Esophagus squamous epithelium (tissue), 5 donors: ENCODE measurements at regions not wholly inside any gene's neighbourhood (a gene's known extent, or its start where the extent isn't known, plus 50 kb on each side); places are given as distances from the start of the nearest gene placed in this dataset.
"Not testable (repeated sequence)": the region's sequence is repeated elsewhere in the genome, so short reads cannot be mapped to it uniquely, and the experiment has no call there.

ENCODE experiments used
- DNase-seq: peaks from one replicate; lab custom pipeline; 2025; lab: John Stamatoyannopoulos, UW
- H3K27ac ChIP-seq, 4 donors: fragments of 200-600 bp; sonication (generic); one replicate each; pipeline ENCODE4 v1.5.1; 2016 to 2019; ENCODE audit warnings: mild to moderate bottlenecking in 1 of 4
- H3K27me3 ChIP-seq, 4 donors: fragments of 200-600 bp; sonication (generic); 1 replicate in 3 of 4; 2 replicates in 1 of 4; pipeline versions ENCODE4 v1.5.1 to v1.6.0; 2017 to 2021; ENCODE audit warnings: antibody characterized with exemption in 1 of 4
- H3K36me3 ChIP-seq, 3 donors: fragments of 200-600 bp; sonication (generic); one replicate each; pipeline ENCODE4 v1.5.1; 2016 to 2019
- H3K4me1 ChIP-seq, 3 donors: fragments of 200-600 bp; sonication (generic); one replicate each; pipeline ENCODE4 v1.5.1; 2017 to 2019
- H3K4me3 ChIP-seq, 4 donors: fragments of 200-600 bp; sonication (generic); 1 replicate in 3 of 4; 2 replicates in 1 of 4; pipeline ENCODE4 v1.5.1; 2016 to 2019; ENCODE audit warnings: mild to moderate bottlenecking in 2 of 4, moderate library complexity in 1 of 4
- H3K9me3 ChIP-seq, 3 donors: fragments of 200-600 bp; sonication (generic); one replicate each; pipeline ENCODE4 v1.5.1; 2016 to 2019
- POLR2A ChIP-seq, 4 donors: fragments of 450-650 bp; IDR thresholded peaks; one replicate each; pipeline ENCODE4 v1.6.1; 2017; ENCODE audit warnings: antibody characterized with exemption in 4 of 4, mild to moderate bottlenecking in 4 of 4, moderate library complexity in 3 of 4
- WGBS, 2 donors: methylation state at CpG; one replicate each; pipeline ENCODE4 v1.1.5; 2018; 5-methylcytosine and 5-hydroxymethylcytosine counted together
- intact Hi-C: fragments of 100-400 bp; cut with DNase I; formaldehyde crosslinking; loops from one replicate; pipeline ENCODE4 v1.15.0; 2022
- TF ChIP-seq, protein P1 (sequence below), 6 experiments: fragments of 450-650 bp in 4 of 6; fragments of 200-600 bp in 2 of 6; sonication (generic) in 2 of 6; IDR thresholded peaks; one replicate each; pipeline ENCODE4 v1.5.1; 2016 to 2019; ENCODE audit warnings: antibody characterized with exemption in 6 of 6, mild to moderate bottlenecking in 4 of 6, moderate library complexity in 4 of 6
- donor health status: DM: yes; HTN: yes; CAD: no.

GRCh38 chr3:194957743-194958240 is 272.1 kb downstream of the FAM43A start:
- no peak for DNase-seq
- Histone ChIP-seq H3K27ac (no peak overlapping the region), H3K4me3 (no peak overlapping the region), H3K4me1 (peaks cover 0 to 6% (median 0%) of the 10 kb centered on the region in 3 donors), H3K27me3 (no peaks in the 10 kb centered on the region), H3K9me3 (no peaks in the 10 kb centered on the region), H3K36me3 (no peaks in the 10 kb centered on the region)
- WGBS, 2 donors: 79 to 83% methylated on average over 7 of the region's 7 CpGs
- TF ChIP-seq, protein P1, sequence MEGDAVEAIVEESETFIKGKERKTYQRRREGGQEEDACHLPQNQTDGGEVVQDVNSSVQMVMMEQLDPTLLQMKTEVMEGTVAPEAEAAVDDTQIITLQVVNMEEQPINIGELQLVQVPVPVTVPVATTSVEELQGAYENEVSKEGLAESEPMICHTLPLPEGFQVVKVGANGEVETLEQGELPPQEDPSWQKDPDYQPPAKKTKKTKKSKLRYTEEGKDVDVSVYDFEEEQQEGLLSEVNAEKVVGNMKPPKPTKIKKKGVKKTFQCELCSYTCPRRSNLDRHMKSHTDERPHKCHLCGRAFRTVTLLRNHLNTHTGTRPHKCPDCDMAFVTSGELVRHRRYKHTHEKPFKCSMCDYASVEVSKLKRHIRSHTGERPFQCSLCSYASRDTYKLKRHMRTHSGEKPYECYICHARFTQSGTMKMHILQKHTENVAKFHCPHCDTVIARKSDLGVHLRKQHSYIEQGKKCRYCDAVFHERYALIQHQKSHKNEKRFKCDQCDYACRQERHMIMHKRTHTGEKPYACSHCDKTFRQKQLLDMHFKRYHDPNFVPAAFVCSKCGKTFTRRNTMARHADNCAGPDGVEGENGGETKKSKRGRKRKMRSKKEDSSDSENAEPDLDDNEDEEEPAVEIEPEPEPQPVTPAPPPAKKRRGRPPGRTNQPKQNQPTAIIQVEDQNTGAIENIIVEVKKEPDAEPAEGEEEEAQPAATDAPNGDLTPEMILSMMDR (IDR thresholded peaks at IDR 0.05): no peak
- TF ChIP-seq POLR2A (IDR thresholded peaks at IDR 0.05): no peak
- intact Hi-C loops: no loop called here

GRCh38 chr3:194959217-194959616 is 273.5 kb downstream of the FAM43A start:
- Histone ChIP-seq H3K4me3 (no peak overlapping the region), H3K4me1 (no peaks in the 10 kb centered on the region), H3K36me3 (no peaks in the 10 kb centered on the region), H3K27me3 (no peaks in the 10 kb centered on the region), H3K9me3 (no peaks in the 10 kb centered on the region), H3K27ac (no peak overlapping the region)
- TF ChIP-seq POLR2A (IDR thresholded peaks at IDR 0.05): no peak
- TF ChIP-seq, protein P1 (IDR thresholded peaks at IDR 0.05): no peak
- 75 to 77% methylated on average over 7 of the region's 7 CpGs for WGBS, 2 donors
- intact Hi-C loops: no loop called here
- DNase-seq: no peak

- intact Hi-C loops, H3K36me3 ChIP-seq, H3K27me3 ChIP-seq, H3K4me1 ChIP-seq, H3K9me3 ChIP-seq, DNase-seq, H3K4me3 ChIP-seq, H3K27ac ChIP-seq: not testable (repeated sequence)
- WGBS, 2 donors: 87 to 91% methylated on average over 9 to 10 of the region's 10 CpGs
Observed at GRCh38 chr3:194959666-194960065, 274.0 kb downstream of the FAM43A start.

- Histone ChIP-seq H3K36me3 (no peaks in the 10 kb centered on the region), H3K4me1 (no peaks in the 10 kb centered on the region), H3K27ac (no peak overlapping the region), H3K27me3 (no peaks in the 10 kb centered on the region), H3K4me3 (no peak overlapping the region), H3K9me3 (no peaks in the 10 kb centered on the region)
- WGBS, 2 donors: 81 to 88% methylated on average over 8 to 13 of the region's 14 CpGs
- intact Hi-C loops: no loop called here
- DNase-seq: no peak
- TF ChIP-seq, protein P1 (IDR thresholded peaks at IDR 0.05): no peak
- TF ChIP-seq POLR2A (IDR thresholded peaks at IDR 0.05): no peak
Observed at GRCh38 chr3:194960446-194961032, 274.9 kb downstream of the FAM43A start.

- no peak for DNase-seq
- WGBS, 2 donors: 85 to 92% methylated on average over 4 to 6 of the region's 11 CpGs
- Histone ChIP-seq H3K27ac (no peak overlapping the region), H3K9me3 (no peaks in the 10 kb centered on the region), H3K4me1 (no peaks in the 10 kb centered on the region), H3K36me3 (no peaks in the 10 kb centered on the region), H3K27me3 (no peaks in the 10 kb centered on the region), H3K4me3 (no peak overlapping the region)
- intact Hi-C loops: no loop called here
- no peak for TF ChIP-seq POLR2A (IDR thresholded peaks at IDR 0.05)
- TF ChIP-seq, protein P1 (IDR thresholded peaks at IDR 0.05): no peak
Observed at GRCh38 chr3:194961149-194961548, 275.5 kb downstream of the FAM43A start.
